Heart right ventricle (tissue), 16 donors: ENCODE measurements at regions not wholly inside any gene's neighbourhood (a gene's known extent, or its start where the extent isn't known, plus 50 kb on each side); places are given as distances from the start of the nearest gene placed in this dataset.
A peak's percentile ranks its signal among the peaks of the same experiment; 100 is the strongest.

Experiments
- ATAC-seq, 8 donors: fragments of 200-7000 bp; cut with Tn5 transposase; one replicate each; pipeline ENCODE4 v1.9.1; 2020; ENCODE audit warnings: mild to moderate bottlenecking in 8 of 8, moderate library complexity in 8 of 8, moderate number of reproducible peaks in 1 of 8
- DNase-seq, 2 donors: peaks; one replicate each; pipeline ENCODE4 v3.0.0-alpha.2; 2020
- H3K27ac ChIP-seq, 10 donors: fragments of 200-600 bp; sonication (generic) in 2 of 10; one replicate each; pipeline versions ENCODE4 v1.5.0 to v1.8.0; 2020 to 2022; ENCODE audit warnings: mild to moderate bottlenecking in 3 of 10
- H3K27me3 ChIP-seq, 7 donors: fragments of 200-600 bp; one replicate each; pipeline ENCODE4 v1.8.0; 2021 to 2022; ENCODE audit warnings: mild to moderate bottlenecking in 2 of 7
- H3K36me3 ChIP-seq, 9 donors: fragments of 200-600 bp; sonication (generic) in 1 of 9; one replicate each; pipeline versions ENCODE4 v1.5.0 to v1.8.0; 2020 to 2022; ENCODE audit warnings: mild to moderate bottlenecking in 2 of 9
- H3K4me1 ChIP-seq, 9 donors: fragments of 200-600 bp; sonication (generic) in 1 of 9; one replicate each; pipeline versions ENCODE4 v1.5.0 to v1.8.0; 2020 to 2022; ENCODE audit warnings: mild to moderate bottlenecking in 4 of 9
- H3K4me3 ChIP-seq, 10 donors: fragments of 200-600 bp; sonication (generic) in 2 of 10; one replicate each; pipeline versions ENCODE4 v1.5.0 to v1.8.0; 2020 to 2022; ENCODE audit warnings: mild to moderate bottlenecking in 7 of 10, moderate library complexity in 2 of 10
- H3K9me3 ChIP-seq, 11 donors: fragments of 200-600 bp in 10 of 11; sonication (generic) in 2 of 11; one replicate each; pipeline versions ENCODE4 v1.5.0 to v1.8.0; 2013 to 2022; ENCODE audit warnings: mild to moderate bottlenecking in 2 of 11, control low read depth in 1 of 11, moderate library complexity in 1 of 11
- CTCF ChIP-seq, 9 donors: fragments of 200-600 bp; sonication (generic) in 2 of 9; IDR thresholded peaks; one replicate each; pipeline versions ENCODE4 v1.5.0 to v1.8.0; 2021 to 2022; ENCODE audit warnings: antibody characterized with exemption in 9 of 9, mild to moderate bottlenecking in 5 of 9, moderate library complexity in 1 of 9
- WGBS, 2 donors: extraction: QIAGEN DNeasy Blood & Tissue Kit; methylation state at CpG; one replicate each; pipeline ENCODE4 v1.1.7; 2013; ENCODE audit warnings: inconsistent platforms in 1 of 2; 5-methylcytosine and 5-hydroxymethylcytosine counted together
- intact Hi-C, 10 donors: fragments of 100-400 bp; cut with DNase I; formaldehyde crosslinking; loops; one replicate each; pipeline versions ENCODE4 v1.11.1 to v1.14.2; 2022
- donor health status: Arrhythmogenic right ventricular cardiomyopathy.
- donor health status: ischemic (EF 13 %, LVEDD 7.1; RV severe dilation, severe dysfunction).
- donor health status: healthy with polysubstance abuse.
- donor health status: DM: no; HTN: yes; CAD: no.
- donor health status: DM: no; HTN: no; CAD: no.
- donor health status: ischemic (EF 25% LVEDD 6.9; RV normal size, moderate dysfunction).
- donor health status: ischemic (EF 25% LVEDD 5.7; RV mildly dilated, moderate dysfunction).
- donor health status: healthy.
- donor health status: DM: yes; HTN: yes; CAD: no.
- donor health status: Ischemic cardiomyopathy.
- donor health status: ischemic (EF 35%, LVEDD 5.7; RV mildly dilated, moderate dysfunction).
- donor health status: nonischemic (EF 11% LVEDD 7.7; RV severe dilation, severe dysfunction).
- donor health status: DM: yes; HTN: yes; CAD: no.
- donor health status: PGD.
- donor health status: ischemic (EF 29% LVEDD 5.4; RV normal size, mild dysfunction).
- donor health status: nonischemic (EF 23%, LVEDD 6.1; RV moderate dilation, normal function).

DNA sequence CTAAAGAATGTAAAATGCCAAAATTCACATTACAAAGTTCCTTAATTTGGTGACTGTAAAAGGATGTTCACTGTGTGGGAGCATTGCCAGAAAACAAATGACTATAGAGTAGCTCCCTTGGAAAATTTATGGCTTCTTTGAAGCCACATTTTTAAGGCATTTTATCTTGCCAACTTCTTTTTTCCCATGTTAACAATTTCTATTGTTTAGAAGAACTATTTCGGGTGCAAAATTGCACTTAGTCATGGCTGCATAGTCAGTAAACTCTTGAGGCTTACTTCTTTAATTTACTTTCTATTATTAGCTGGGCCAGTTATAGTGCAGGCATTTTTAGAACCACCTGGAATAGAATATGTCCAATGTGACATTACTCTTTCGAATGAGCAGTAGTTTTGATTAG lies 515.3 kb downstream of the JRKL start:
- Histone ChIP-seq H3K4me3 (no peak overlapping the region), H3K4me1 (peaks cover 0 to 19% (median 0%) of the 10 kb centered on the region in 9 donors), H3K27ac (peak overlapping the region in 6 of 10 donors; percentile 10 to 58 (median 24)), H3K9me3 (peaks cover 0 to 18% (median 0%) of the 10 kb centered on the region in 11 donors), H3K27me3 (no peaks in the 10 kb centered on the region), H3K36me3 (no peaks in the 10 kb centered on the region)
- TF ChIP-seq CTCF (IDR thresholded peaks at IDR 0.05), result no peak
- intact Hi-C loops, result no loop called here
- ATAC-seq, result peak in 7 of 8 donors; percentile 67 to 91 (median 74)
- WGBS, 2 donors, result 11 to 15% methylated on average over 2 of the region's 2 CpGs
- DNase-seq, result no peak

DNA sequence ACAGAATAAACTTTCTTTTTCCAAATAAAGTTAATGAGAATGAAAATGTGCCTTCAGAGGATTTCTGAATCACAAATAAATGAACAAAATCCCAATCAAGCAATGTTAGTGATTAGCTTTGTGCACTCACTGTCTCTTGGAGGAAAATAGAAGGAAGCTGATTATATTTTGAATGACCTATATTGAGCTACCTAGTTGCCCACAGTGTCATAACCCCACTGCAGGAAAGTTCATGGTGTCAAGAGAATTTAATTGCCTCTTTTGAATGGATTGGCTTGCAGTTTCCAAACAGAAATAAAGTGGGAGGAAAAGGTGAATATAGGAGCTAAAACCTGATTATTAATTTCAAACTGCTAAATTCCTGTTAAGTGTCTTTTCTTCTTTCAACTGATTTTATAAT lies 515.9 kb downstream of the JRKL start:
- H3K4me3 ChIP-seq, result no peak overlapping the region
- DNase-seq (no peak), ATAC-seq (no peak)
- intact Hi-C loops, result no loop called here
- H3K27ac ChIP-seq, result peak overlapping the region in 6 of 10 donors; percentile 10 to 58 (median 24)
- H3K4me1 ChIP-seq, result peaks cover 0 to 19% (median 0%) of the 10 kb centered on the region in 9 donors
- no peaks in the 10 kb centered on the region for H3K36me3 ChIP-seq
- H3K9me3 ChIP-seq, result peaks cover 0 to 18% (median 0%) of the 10 kb centered on the region in 11 donors
- no peaks in the 10 kb centered on the region for H3K27me3 ChIP-seq
- TF ChIP-seq CTCF (IDR thresholded peaks at IDR 0.05), result no peak

DNA sequence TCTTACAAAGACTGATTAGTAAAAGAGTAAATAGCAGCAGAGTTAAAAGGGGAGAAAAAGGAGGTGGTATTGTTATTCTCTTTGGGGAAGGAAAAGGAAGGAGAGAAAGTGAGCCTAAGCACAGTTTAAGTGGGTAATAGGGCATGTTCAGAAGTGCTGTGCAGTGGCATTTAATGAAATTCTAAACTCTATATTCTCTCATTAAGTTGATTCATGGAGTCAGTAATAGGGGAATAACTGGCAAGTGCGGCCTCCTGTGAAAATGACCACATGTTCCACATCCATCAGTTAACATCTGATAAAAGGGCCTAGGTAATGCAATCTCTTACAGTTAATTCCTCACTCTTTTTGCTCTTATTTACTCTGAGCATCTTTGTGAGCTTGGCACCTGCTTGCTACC lies 516.7 kb downstream of the JRKL start:
- 84 to 91% methylated on average over 1 of the region's 1 CpG for WGBS, 2 donors

GRCh38 chr11:96925862-96926261 lies 536.0 kb downstream of the JRKL start:
- ATAC-seq (no peak), DNase-seq (no peak)
- intact Hi-C loops, result no loop called here
- H3K27ac ChIP-seq, result no peak overlapping the region
- no peaks in the 10 kb centered on the region for H3K4me1 ChIP-seq
- peaks cover 0 to 6% (median 0%) of the 10 kb centered on the region in 11 donors for H3K9me3 ChIP-seq
- TF ChIP-seq CTCF (IDR thresholded peaks at IDR 0.05), result no peak
- no peaks in the 10 kb centered on the region for H3K36me3 ChIP-seq
- H3K27me3 ChIP-seq, result no peaks in the 10 kb centered on the region
- no peak overlapping the region for H3K4me3 ChIP-seq

More for the DNA sequence above, 516.7 kb downstream of the JRKL start:
- peaks cover 0 to 19% (median 0%) of the 10 kb centered on the region in 9 donors for H3K4me1 ChIP-seq
- H3K36me3 ChIP-seq, result no peaks in the 10 kb centered on the region
- H3K27ac ChIP-seq, result no peak overlapping the region
- peaks cover 0 to 18% (median 0%) of the 10 kb centered on the region in 11 donors for H3K9me3 ChIP-seq
- intact Hi-C loops, result no loop called here
- TF ChIP-seq CTCF (IDR thresholded peaks at IDR 0.05), result no peak
- DNase-seq (no peak), ATAC-seq (no peak)
- no peaks in the 10 kb centered on the region for H3K27me3 ChIP-seq
- no peak overlapping the region for H3K4me3 ChIP-seq

- H3K27ac ChIP-seq, result no peak overlapping the region
- ATAC-seq, result no peak
- intact Hi-C loops, result no loop called here
- no peaks in the 10 kb centered on the region for H3K27me3 ChIP-seq
- no peaks in the 10 kb centered on the region for H3K36me3 ChIP-seq
- DNase-seq, result no peak
- no peaks in the 10 kb centered on the region for H3K9me3 ChIP-seq
- no peak for TF ChIP-seq CTCF (IDR thresholded peaks at IDR 0.05)
- H3K4me1 ChIP-seq, result no peaks in the 10 kb centered on the region
- no peak overlapping the region for H3K4me3 ChIP-seq
Observed at GRCh38 chr11:96940227-96940626, 550.4 kb downstream of the JRKL start.
